GM19463 (cell line): ENCODE measurements at regions not wholly inside any gene's neighbourhood (a gene's known extent, or its start where the extent isn't known, plus 50 kb on each side); places are given as distances from the start of the nearest gene placed in this dataset.

Source experiments
- ATAC-seq: cut with Tn5 transposase; IDR thresholded peaks from one replicate; pipeline ENCODE4 v1.9.1; 2021; ENCODE audit warnings: mild to moderate bottlenecking, moderate library complexity; ENCODE audit not compliant: unreplicated experiment

DNA sequence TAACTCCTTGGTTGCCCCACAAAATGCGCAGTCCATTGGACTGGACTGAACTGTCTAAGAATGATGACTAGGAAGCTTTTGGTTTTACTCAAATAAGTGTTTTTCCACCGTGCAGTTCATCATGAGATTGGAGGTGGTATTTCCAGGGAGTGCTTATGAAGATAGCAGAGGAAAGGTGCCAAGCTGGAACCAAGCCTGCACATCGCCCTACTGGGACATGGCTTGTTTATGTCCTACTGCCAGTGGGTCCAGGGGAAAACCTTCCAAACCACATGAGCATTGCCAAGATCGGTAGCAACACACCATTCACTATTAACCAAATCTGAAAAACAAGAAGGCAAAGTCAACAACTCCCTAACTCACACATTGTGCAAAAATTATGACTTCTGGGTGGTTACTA is 54.7 kb upstream of the DSCAM start:
- no peak for ATAC-seq

- ATAC-seq: no peak
These were observed 55.3 kb upstream of the DSCAM start for GRCh38 chr21:40902299-40902698.

DNA sequence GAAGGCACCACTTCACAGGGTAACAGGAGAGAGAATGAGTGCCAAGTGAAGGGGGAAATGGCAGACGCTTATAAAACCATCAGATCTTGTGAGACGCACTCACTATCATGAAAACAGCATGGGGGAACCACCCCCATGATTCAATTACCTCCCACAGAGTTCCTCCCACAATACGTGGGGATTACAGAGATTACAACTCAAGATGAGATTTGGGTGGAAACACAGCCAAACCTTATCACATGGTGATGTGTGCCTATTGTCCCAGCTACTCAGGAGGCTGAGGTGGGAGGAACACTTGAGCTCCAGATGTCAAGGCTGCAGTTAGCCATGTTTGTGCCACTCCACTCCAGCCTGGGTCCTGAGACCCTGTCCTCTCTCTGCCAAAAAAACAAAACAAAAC is 56.0 kb upstream of the DSCAM start:
- ATAC-seq: no peak

DNA sequence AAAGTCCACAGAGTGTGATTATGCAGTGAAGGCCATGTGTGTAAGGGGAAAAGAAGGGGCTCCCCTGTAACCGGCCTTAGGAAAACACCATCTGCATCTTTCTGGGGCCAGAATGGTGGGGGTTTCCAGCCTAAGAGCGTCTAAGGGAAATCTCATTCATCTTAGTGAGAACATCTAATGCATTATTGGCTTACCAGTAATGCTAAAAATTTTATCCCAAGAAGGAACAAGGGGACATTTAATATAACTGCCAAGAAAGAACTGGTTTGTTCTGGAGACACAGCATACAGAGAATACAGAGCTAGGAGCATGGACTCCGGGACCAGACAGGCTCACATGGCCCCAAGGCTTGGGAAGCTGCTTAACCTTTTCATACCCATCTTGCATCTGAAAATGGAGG is 58.3 kb upstream of the DSCAM start:
- no peak for ATAC-seq

DNA sequence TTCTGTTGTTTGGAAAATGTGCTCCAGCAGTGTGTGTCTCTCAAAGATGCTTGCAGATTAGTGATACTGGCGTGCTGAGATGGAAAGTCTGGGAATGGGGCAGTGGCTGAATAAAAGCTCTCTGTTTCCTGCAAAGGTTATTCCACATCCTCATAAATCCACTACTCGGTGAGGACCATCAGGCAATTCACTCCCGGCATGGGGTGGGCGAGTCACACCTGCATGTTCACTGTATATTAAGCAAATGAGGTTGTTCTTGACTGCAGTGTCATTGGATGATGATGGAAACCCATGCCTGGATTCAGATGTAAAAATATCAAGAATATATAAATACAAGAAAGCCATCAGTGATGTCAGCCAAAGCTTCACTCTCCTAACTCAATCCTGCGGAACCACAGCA is 65.4 kb upstream of the DSCAM start:
- ATAC-seq: no peak

- ATAC-seq: no peak
These were observed 68.2 kb upstream of the DSCAM start for GRCh38 chr21:40915114-40915513.

GRCh38 chr21:40923407-40923806 is 76.4 kb upstream of the DSCAM start:
- ATAC-seq: no peak

GRCh38 chr21:40923901-40924300 is 76.9 kb upstream of the DSCAM start:
- ATAC-seq: no peak

DNA sequence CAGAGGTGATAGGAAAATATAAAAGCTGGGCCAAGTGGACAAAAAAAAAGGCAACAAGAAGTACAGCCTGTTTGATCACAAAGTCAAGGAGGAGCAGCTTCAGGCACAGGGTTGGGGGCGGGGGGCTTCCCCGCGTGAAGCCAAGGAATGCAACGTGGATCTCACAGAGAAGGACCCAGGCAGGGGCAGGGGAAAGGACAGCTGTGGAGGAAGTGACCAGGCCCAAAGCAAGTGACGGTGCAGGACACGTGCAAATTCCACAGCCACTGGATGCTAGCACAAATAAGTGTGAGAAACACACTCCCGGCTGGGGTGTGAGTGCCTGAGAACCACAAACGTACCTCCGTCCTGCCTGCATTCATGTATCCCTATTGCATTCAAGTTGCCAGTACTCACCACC is 77.7 kb upstream of the DSCAM start:
- no peak for ATAC-seq

- no peak for ATAC-seq
These were observed 79.3 kb upstream of the DSCAM start for GRCh38 chr21:40926238-40926637.

DNA sequence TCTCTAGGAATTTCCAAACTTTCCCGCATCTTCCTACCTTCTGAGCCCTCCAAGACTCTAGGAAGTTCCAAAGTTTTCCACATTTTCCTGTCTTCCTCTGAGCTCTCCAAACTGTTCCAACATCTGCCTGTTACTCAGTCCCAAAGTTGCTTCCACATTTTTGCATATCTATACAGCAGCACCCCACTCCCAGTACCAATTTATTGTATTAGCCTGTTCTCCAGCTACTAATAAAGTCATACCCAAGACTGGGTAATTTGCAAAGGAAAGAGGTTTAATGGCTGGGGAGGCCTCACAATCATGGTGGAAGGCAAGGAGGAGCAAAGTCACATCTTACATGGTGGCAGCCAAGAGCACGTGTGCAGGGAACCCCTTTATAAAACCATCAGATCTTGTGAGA is 82.9 kb upstream of the DSCAM start:
- ATAC-seq: no peak

GRCh38 chr21:40931197-40931596 is 84.2 kb upstream of the DSCAM start:
- ATAC-seq: no peak

- ATAC-seq: no peak
These were observed 89.2 kb upstream of the DSCAM start for GRCh38 chr21:40936178-40936577.

DNA sequence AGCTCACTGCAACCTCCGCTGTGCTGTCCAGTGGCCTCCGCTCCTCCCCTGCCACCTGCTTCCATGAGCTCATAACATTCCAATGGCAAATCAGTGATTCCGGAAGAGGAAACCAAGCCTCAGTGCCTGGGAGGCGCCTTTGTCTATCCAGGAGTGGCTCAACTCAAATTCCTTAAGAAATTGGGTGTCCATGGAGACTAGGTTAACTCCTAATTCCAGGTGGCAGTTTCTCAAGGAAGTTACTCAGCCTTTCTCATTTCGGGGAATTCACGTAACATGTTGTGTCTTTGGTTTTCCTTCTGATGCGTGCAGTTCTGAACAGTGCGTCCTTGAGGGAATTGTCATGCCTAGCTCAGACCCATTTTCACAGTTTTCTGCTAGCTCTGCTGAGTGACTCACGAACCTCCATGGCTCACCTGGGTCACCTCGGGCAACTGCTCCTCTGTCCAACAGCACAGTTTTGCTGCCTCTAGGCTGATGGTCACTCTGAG is 89.9 kb upstream of the DSCAM start:
- ATAC-seq: no peak

DNA sequence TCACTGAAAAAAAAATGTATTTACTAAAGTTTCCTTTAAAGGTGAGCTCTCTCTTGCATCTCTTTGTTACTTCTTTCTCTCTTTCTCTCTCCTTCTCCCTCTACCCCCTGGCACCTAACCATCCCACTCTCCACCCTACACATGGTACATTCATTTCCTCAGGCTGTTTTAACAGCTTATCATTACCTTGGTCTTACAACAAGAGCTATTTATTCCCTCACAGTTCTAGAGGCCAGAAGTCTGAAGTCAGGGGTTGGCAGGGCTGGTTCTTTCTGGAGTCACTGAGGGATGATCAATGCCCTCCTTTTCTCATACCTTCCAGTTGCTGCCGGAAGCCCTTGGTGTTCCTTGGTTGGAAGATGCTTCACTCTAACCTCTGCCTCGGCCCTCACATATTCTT is 91.1 kb upstream of the DSCAM start:
- ATAC-seq: no peak

DNA sequence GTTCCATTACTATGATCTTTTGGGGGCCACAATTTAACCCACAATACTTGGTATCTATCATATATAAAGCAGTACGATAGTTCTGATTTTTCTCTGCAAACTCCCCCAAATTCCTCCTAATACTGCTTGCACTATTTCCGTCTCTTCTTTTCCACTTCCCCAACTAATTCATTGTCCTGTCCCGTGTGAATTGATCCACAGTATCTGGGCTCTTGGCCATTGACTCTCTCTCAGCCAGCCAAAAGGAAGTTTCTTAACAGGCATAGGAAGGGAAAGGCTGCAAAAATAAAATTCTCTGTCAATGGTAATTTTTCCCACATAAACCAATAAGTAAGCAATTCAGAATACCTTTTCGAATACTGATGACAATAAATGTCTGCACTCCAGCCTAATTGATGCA is 91.7 kb upstream of the DSCAM start:
- no peak for ATAC-seq

GRCh38 chr21:40947713-40948112 is 100.8 kb upstream of the DSCAM start:
- no peak for ATAC-seq

DNA sequence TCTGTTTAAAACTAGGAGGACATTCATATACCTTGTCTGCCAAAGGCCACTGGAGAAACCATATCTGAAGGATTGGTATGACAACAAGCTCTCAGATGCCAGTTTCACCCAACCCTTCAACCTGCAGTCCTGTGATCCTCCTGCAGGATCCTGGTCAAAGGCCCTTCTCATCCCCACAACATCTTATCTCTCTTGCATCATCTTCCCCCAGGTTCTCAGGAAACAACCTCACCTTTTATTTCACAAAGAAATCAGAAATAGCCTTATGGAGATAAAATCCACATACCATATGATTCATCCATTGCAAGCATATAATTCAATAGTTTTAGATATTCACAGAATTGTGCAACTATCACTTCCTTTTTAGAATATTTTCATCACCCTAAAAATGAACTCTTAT is 104.0 kb upstream of the DSCAM start:
- ATAC-seq: no peak

- no peak for ATAC-seq
These were observed 105.8 kb upstream of the DSCAM start for GRCh38 chr21:40952551-40953323.

DNA sequence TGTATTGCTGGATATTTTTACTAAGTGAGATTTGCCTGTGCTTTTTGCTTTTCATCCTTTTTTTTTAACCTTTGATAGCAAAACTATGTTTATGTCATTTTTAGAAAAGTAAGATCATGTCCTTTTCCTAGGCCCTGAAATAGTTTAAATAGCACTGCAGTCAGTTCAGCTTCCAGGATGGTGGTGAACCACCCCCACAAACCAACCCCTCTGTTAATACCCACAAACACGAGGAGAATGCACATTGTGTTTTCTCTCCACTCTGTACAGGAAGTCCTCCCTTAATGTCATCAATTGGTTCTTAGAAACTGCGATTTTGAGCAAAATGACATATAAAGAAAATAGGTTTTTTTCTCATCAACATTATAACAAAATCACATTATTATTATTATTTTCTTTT is 117.7 kb upstream of the DSCAM start:
- no peak for ATAC-seq

DNA sequence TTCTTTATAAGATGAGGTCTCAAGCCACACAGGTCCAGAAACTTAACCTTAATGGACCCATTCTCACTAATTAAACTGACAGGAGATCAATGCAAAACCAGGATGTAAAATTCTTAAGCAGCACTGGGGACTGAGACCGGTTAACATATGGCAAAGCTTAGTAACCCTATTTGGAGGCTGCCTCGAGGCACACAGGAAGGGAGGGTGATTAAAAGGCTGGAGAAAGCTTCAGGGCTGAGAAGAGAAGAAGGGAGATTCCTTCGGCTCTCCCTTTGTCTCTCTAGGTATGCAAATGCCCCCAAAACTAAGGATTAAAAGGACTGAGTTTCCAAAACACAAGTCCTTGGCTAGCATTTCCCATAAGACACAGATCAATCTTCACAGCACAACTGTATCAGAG is 120.8 kb upstream of the DSCAM start:
- ATAC-seq: no peak

DNA sequence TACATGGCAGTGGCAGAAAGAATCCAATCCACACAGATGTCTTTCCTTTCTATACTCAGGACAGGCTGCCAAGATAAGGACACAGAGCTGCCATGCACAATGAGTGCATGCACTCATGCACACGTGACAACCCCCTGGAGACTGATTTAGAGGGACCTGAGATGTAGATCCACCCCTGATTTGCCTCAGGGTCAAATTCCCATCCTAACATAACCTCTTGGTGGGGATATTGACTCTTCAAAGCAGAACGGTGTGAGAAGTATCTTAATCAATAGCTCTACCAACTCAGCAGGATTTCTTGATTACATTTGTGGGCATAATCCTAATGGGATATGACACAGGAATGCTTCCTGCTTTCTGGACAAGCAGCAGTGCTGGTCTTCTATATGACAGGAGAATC is 125.2 kb upstream of the DSCAM start:
- no peak for ATAC-seq
